PFSK-1 (cell line): ENCODE measurements at regions not wholly inside any gene's neighbourhood (a gene's known extent, or its start where the extent isn't known, plus 50 kb on each side); places are given as distances from the start of the nearest gene placed in this dataset.

Experiments used
- FOXP2 ChIP-seq: optimal IDR thresholded peaks from 2 replicates; pipeline ENCODE3; 2011; ENCODE audit warnings: borderline replicate concordance, control low read depth, inconsistent platforms; ENCODE audit not compliant: insufficient read depth; ENCODE audit errors: extremely low read length, extremely low read depth
- POLR2AphosphoS5 ChIP-seq: IDR thresholded peaks from 2 replicates; pipeline ENCODE4 v1.6.1; 2012; ENCODE audit warnings: low read depth, mild to moderate bottlenecking, control low read depth, low read length, moderate library complexity
- REST ChIP-seq, 2 experiments: IDR thresholded peaks; 2 replicates each; pipeline versions ENCODE4 v1.6.1 to v1.8.0; 2011 to 2012; ENCODE audit warnings: low read depth in 2 of 2, low read length in 2 of 2, control low read depth in 1 of 2, inconsistent platforms in 1 of 2, mild to moderate bottlenecking in 1 of 2, moderate library complexity in 1 of 2; ENCODE audit not compliant: insufficient read depth in 1 of 2
- SIN3A ChIP-seq: IDR thresholded peaks from 2 replicates; pipeline ENCODE4 v1.6.1; 2012; ENCODE audit warnings: mild to moderate bottlenecking, low read length, moderate library complexity, borderline replicate concordance; ENCODE audit not compliant: insufficient read depth
- TAF1 ChIP-seq: IDR thresholded peaks from 2 replicates; pipeline ENCODE4 v1.6.1; 2012; ENCODE audit warnings: low read length, control low read depth, borderline replicate concordance; ENCODE audit not compliant: insufficient read depth

GRCh38 chr11:92364177-92364576, 139.6 kb downstream of the FAT3 start:
- TF ChIP-seq TAF1 (no peak), SIN3A (no peak), REST (IDR thresholded peaks at IDR 0.05; ENCODE audit: insufficient read depth in 1 of 2, low read depth in 2 of 2, low read length in 2 of 2) (no peak), POLR2AphosphoS5 (no peak), FOXP2 (no peak)

GRCh38 chr11:92376146-92376599, 151.6 kb downstream of the FAT3 start:
- no peak for TF ChIP-seq FOXP2
- TF ChIP-seq SIN3A: no peak
- no peak for TF ChIP-seq TAF1
- TF ChIP-seq POLR2AphosphoS5: no peak
- TF ChIP-seq REST (IDR thresholded peaks at IDR 0.05; ENCODE audit: insufficient read depth in 1 of 2, low read depth in 2 of 2, low read length in 2 of 2): no peak

DNA sequence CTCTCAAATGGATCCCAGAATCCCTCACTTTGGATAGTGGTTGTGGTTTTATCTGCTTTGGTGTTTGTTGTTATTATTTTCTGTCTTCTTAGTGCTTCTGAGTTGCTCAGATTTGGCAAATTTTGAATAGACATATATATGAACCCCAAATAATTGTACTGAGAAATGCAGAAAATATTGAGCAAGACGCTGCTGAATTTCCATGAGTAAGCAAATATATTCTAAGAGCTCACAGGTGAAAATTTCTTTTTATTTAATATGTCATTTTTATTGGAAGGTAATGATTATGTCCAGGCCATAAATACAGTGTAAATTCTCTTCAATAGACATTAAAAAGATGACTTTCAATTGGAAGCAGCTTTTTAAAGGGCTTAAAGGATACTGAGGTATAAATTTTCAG, 152.1 kb downstream of the FAT3 start:
- TF ChIP-seq REST (IDR thresholded peaks at IDR 0.05; ENCODE audit: insufficient read depth in 1 of 2, low read depth in 2 of 2, low read length in 2 of 2): no peak
- no peak for TF ChIP-seq POLR2AphosphoS5
- no peak for TF ChIP-seq FOXP2
- no peak for TF ChIP-seq TAF1
- no peak for TF ChIP-seq SIN3A

- no peak for TF ChIP-seq REST (IDR thresholded peaks at IDR 0.05; ENCODE audit: insufficient read depth in 1 of 2, low read depth in 2 of 2, low read length in 2 of 2)
- TF ChIP-seq FOXP2: no peak
- no peak for TF ChIP-seq TAF1
- TF ChIP-seq SIN3A: no peak
- no peak for TF ChIP-seq POLR2AphosphoS5
Measured at GRCh38 chr11:92380882-92381281, 156.3 kb downstream of the FAT3 start.

GRCh38 chr11:92382311-92382710, 157.7 kb downstream of the FAT3 start:
- TF ChIP-seq FOXP2 (no peak), REST (IDR thresholded peaks at IDR 0.05; ENCODE audit: insufficient read depth in 1 of 2, low read depth in 2 of 2, low read length in 2 of 2) (no peak), TAF1 (no peak), SIN3A (no peak), POLR2AphosphoS5 (no peak)
